ENCODE measurements at regions not wholly inside any gene's neighbourhood (a gene's known extent, or its start where the extent isn't known, plus 50 kb on each side); places are given as distances from the start of the nearest gene placed in this dataset.
A peak's percentile ranks its signal among the peaks of the same experiment; 100 is the strongest.

GRCh38 chr5:163963881-163964280 is 458.5 kb downstream of the MAT2B start:
- H3K4me2 ChIP-seq (ENCODE audit: low read depth, low read length), result no peak overlapping the region
- ChIA-PET CTCF (ENCODE audit: low intra/inter-chr PET ratio, low total read pairs) (no interaction called here), POLR2A (no interaction called here)
- intact Hi-C loops (cut with micrococcal nuclease; ENCODE audit: unreplicated experiment), result no loop called here
- ATAC-seq (no peak), FAIRE-seq (no peak), DNase-seq (ENCODE audit: low spot score) (no peak)
- no peaks in the 10 kb centered on the region for H3K4me1 ChIP-seq (ENCODE audit: insufficient read depth, low read length)
- H3K27me3 ChIP-seq (ENCODE audit: control insufficient read depth in 1 of 2, insufficient read depth in 2 of 2, low read length in 2 of 2), result no peaks in the 10 kb centered on the region
- BruUV-seq (replicated peaks), result no TSS peak
- H4K20me1 ChIP-seq (ENCODE audit: insufficient read depth, low read length), result no peaks in the 10 kb centered on the region
- H3K36me3 ChIP-seq (replicated peaks in 1 of 2; ENCODE audit: control insufficient read depth in 1 of 2, insufficient read depth in 2 of 2, low read length in 2 of 2), result no peaks in the 10 kb centered on the region
- H3K79me2 ChIP-seq (ENCODE audit: insufficient read depth, low read length), result no peaks in the 10 kb centered on the region
- H3K9ac ChIP-seq (ENCODE audit: insufficient read depth, low read depth, low read length), result no peak overlapping the region
- 2% methylated on average over 9 of the region's 9 CpGs for WGBS (ENCODE audit: low lambda C conversion rate)
- no peak overlapping the region for H2AFZ ChIP-seq (ENCODE audit: low read length)
- no peaks in the 10 kb centered on the region for H3K9me3 ChIP-seq (ENCODE audit: low read length)
- H3K4me3 ChIP-seq (replicated peaks in 1 of 3; ENCODE audit: insufficient read depth in 1 of 3, low read depth in 2 of 3, low read length in 3 of 3), result no peak overlapping the region
- in situ Hi-C loops (cut with HindIII; ENCODE audit: extremely low pct_ligation_motif_present, low pct_unique_long_range_greater_than_20kb), result no loop called here
- peak; percentile 52; the same call in 1 of the 2 replicates for TF ChIP-seq CEBPB (IDR thresholded peaks at IDR 0.05; ENCODE audit: borderline replicate concordance, low read depth, low read length)
- no peak for TF ChIP-seq IRF1 (CRISPR knock-in tag; IDR thresholded peaks at IDR 0.05; ENCODE audit: low read depth)
- no peak overlapping the region for H3K27ac ChIP-seq (ENCODE audit: extremely low read length, insufficient read depth, low read length)

- FAIRE-seq, result no peak
- WGBS (ENCODE audit: low lambda C conversion rate), result 21% methylated on average over 3 of the region's 3 CpGs
- ATAC-seq, result no peak
- no peak for DNase-seq (ENCODE audit: low spot score)
- Histone ChIP-seq H3K36me3 (replicated peaks in 1 of 2; ENCODE audit: control insufficient read depth in 1 of 2, insufficient read depth in 2 of 2, low read length in 2 of 2) (no peaks in the 10 kb centered on the region), H2AFZ (ENCODE audit: low read length) (no peak overlapping the region), H3K9me3 (ENCODE audit: low read length) (no peaks in the 10 kb centered on the region), H3K27ac (ENCODE audit: extremely low read length, insufficient read depth, low read length) (no peak overlapping the region), H3K27me3 (ENCODE audit: control insufficient read depth in 1 of 2, insufficient read depth in 2 of 2, low read length in 2 of 2) (no peaks in the 10 kb centered on the region), H3K9ac (ENCODE audit: insufficient read depth, low read depth, low read length) (no peak overlapping the region), H3K4me2 (ENCODE audit: low read depth, low read length) (no peak overlapping the region), H4K20me1 (ENCODE audit: insufficient read depth, low read length) (no peaks in the 10 kb centered on the region), H3K4me1 (ENCODE audit: insufficient read depth, low read length) (no peaks in the 10 kb centered on the region), H3K4me3 (replicated peaks in 1 of 3; ENCODE audit: insufficient read depth in 1 of 3, low read depth in 2 of 3, low read length in 3 of 3) (no peak overlapping the region), H3K79me2 (ENCODE audit: insufficient read depth, low read length) (no peaks in the 10 kb centered on the region)
- in situ Hi-C loops (cut with HindIII; ENCODE audit: extremely low pct_ligation_motif_present, low pct_unique_long_range_greater_than_20kb), result no loop called here
- TF ChIP-seq, protein P1, sequence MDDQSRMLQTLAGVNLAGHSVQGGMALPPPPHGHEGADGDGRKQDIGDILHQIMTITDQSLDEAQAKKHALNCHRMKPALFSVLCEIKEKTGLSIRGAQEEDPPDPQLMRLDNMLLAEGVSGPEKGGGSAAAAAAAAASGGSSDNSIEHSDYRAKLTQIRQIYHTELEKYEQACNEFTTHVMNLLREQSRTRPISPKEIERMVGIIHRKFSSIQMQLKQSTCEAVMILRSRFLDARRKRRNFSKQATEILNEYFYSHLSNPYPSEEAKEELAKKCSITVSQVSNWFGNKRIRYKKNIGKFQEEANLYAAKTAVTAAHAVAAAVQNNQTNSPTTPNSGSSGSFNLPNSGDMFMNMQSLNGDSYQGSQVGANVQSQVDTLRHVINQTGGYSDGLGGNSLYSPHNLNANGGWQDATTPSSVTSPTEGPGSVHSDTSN (CRISPR knock-in tag; IDR thresholded peaks at IDR 0.05; ENCODE audit: borderline replicate concordance), result no peak
- TF ChIP-seq BCL6 (CRISPR knock-in tag; IDR thresholded peaks at IDR 0.05), result 0 out of 2 replicates have a peak, but pooled peaks have one; percentile 26
- POLR2A ChIA-PET, result no interaction called here
- BruUV-seq (replicated peaks), result no TSS peak
- intact Hi-C loops (cut with micrococcal nuclease; ENCODE audit: unreplicated experiment), result no loop called here
- CTCF ChIA-PET (ENCODE audit: low intra/inter-chr PET ratio, low total read pairs), result no interaction called here
These were observed 459.3 kb downstream of the MAT2B start for GRCh38 chr5:163964671-163965070.
